Psoas muscle (tissue), 7 donors: ENCODE measurements at regions not wholly inside any gene's neighbourhood (a gene's known extent, or its start where the extent isn't known, plus 50 kb on each side); places are given as distances from the start of the nearest gene placed in this dataset.

ENCODE experiments used
- ATAC-seq, 4 donors: fragments of 200-7000 bp; cut with Tn5 transposase; one replicate each; pipeline ENCODE4 v1.9.1; 2020; ENCODE audit warnings: moderate library complexity in 3 of 4, mild to moderate bottlenecking in 2 of 4
- DNase-seq, 2 donors: peaks; one replicate each; pipeline ENCODE4 v3.0.0-alpha.2; 2020
- H3K27ac ChIP-seq: fragments of 200-600 bp; one replicate; pipeline ENCODE4 v1.8.0; 2022
- H3K27me3 ChIP-seq, 3 donors: fragments of 200-600 bp in 1 of 3; one replicate each; pipeline versions ENCODE4 v1.6.1 to v1.8.0; 2013 to 2022; ENCODE audit warnings: low read length in 2 of 3, mild to moderate bottlenecking in 2 of 3, moderate library complexity in 1 of 3; ENCODE audit not compliant: insufficient read depth in 3 of 3
- H3K36me3 ChIP-seq, 2 donors: fragments of 200-600 bp in 1 of 2; one replicate each; pipeline versions ENCODE4 v1.6.1 to v1.8.0; 2013 to 2022; ENCODE audit warnings: low read depth in 1 of 2, mild to moderate bottlenecking in 1 of 2, moderate library complexity in 1 of 2; ENCODE audit not compliant: insufficient read depth in 1 of 2
- H3K4me1 ChIP-seq: fragments of 200-600 bp; one replicate; pipeline ENCODE4 v1.8.0; 2022
- H3K4me3 ChIP-seq: fragments of 200-600 bp; one replicate; pipeline ENCODE4 v1.8.0; 2022; ENCODE audit warnings: mild to moderate bottlenecking
- H3K9me3 ChIP-seq: fragments of 200-600 bp; one replicate; pipeline ENCODE4 v1.8.0; 2022
- WGBS, 3 donors: extraction: QIAGEN DNeasy Blood & Tissue Kit; methylation state at CpG; one replicate each; pipeline versions ENCODE4 v1.1.6 to v1.1.7; 2013; 5-methylcytosine and 5-hydroxymethylcytosine counted together
- intact Hi-C, 2 donors: fragments of 100-400 bp; cut with DNase I; formaldehyde crosslinking; loops; one replicate each; pipeline versions ENCODE4 v1.11.0 to v1.14.2; 2022
- TF ChIP-seq, protein P1 (sequence below): fragments of 200-600 bp; IDR thresholded peaks from one replicate; pipeline ENCODE4 v1.8.0; 2022; ENCODE audit warnings: antibody characterized with exemption
- donor health status: healthy with polysubstance abuse.
- donor health status: DM: no; HTN: no; CAD: no; lungs with moderate emphysema.
- donor health status: Bipolar disorder and iron deficiency.
- donor health status: healthy.
- donor health status: DM: yes; HTN: yes; CAD: no.
- donor health status: DM: no; HTN: no; CAD: no.
- donor health status: DM: yes; HTN: yes; CAD: no.

DNA sequence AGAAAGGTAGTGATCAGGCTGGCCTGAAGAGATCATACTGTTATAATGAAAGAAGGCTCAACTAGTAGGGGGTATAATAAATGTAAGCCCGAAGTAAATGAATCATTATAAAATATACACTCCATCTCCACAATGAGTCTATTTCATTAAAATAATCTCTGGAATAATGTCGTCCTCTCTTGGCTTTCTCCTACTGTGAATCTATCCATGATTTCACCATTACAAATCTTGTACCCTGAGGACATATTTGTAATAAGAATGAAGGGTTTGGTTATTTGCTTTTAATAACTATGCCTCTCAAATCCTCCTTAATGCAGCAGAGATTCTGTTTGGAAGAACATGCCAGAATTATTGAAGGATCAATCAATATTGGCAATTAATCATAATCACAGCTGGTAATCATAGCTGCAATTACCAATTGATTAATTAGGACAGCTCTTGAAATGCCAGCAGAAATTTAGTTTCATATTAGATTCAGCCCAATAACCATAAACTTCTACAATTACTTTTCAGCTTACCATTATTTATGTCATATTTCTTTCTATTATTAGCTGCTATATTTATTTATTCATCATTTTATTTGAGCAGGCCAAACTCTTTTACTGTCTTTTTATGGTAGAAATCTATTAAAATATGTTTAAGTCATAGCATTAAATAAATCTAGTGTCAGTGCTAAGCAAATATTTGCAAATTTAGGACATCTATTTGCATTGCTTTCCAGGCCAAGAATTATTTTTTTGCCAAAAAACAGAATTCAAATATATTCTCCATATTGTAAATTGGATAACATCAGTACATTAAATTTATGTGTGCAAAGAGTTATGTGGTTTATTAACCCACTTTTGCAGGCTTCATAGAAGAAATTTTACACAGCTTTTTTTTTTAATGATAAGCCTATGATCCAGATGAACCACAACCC lies 588.4 kb upstream of the LRRC4C start:
- TF ChIP-seq, protein P1, sequence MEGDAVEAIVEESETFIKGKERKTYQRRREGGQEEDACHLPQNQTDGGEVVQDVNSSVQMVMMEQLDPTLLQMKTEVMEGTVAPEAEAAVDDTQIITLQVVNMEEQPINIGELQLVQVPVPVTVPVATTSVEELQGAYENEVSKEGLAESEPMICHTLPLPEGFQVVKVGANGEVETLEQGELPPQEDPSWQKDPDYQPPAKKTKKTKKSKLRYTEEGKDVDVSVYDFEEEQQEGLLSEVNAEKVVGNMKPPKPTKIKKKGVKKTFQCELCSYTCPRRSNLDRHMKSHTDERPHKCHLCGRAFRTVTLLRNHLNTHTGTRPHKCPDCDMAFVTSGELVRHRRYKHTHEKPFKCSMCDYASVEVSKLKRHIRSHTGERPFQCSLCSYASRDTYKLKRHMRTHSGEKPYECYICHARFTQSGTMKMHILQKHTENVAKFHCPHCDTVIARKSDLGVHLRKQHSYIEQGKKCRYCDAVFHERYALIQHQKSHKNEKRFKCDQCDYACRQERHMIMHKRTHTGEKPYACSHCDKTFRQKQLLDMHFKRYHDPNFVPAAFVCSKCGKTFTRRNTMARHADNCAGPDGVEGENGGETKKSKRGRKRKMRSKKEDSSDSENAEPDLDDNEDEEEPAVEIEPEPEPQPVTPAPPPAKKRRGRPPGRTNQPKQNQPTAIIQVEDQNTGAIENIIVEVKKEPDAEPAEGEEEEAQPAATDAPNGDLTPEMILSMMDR, result no peak
- H3K4me3 ChIP-seq, result no peak overlapping the region
- no peaks in the 10 kb centered on the region for H3K9me3 ChIP-seq
- no peak for DNase-seq
- no peaks in the 10 kb centered on the region for H3K36me3 ChIP-seq
- intact Hi-C loops, result no loop called here
- no peak for ATAC-seq
- no peaks in the 10 kb centered on the region for H3K27me3 ChIP-seq
- WGBS, 3 donors, result 69 to 79% (median 76%) methylated on average over 2 of the region's 2 CpGs
- H3K27ac ChIP-seq, result no peak overlapping the region
- H3K4me1 ChIP-seq, result no peaks in the 10 kb centered on the region

DNA sequence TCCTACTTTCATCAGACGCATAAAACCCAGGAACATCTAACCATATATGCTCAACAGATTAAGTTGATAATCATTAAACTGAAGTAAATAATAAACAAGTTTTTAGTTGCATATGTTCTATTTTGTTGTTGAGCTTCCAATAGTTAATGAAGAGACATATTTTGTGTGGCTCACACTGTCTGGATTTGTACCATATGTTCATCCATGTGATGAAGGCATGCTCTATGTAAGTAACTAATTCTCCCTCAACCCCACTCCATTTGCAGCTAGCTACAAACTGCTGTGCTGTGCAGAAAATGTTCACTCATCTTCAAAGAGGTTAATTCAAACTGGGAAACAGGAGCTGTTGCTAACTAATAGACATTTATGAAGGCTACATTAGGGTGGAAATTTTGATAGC lies 589.7 kb upstream of the LRRC4C start:
- intact Hi-C loops, result no loop called here
- no peak overlapping the region for H3K27ac ChIP-seq
- no peak overlapping the region for H3K4me3 ChIP-seq
- no peaks in the 10 kb centered on the region for H3K27me3 ChIP-seq
- ATAC-seq, result no peak
- TF ChIP-seq, protein P1, result no peak
- H3K9me3 ChIP-seq, result no peaks in the 10 kb centered on the region
- no peaks in the 10 kb centered on the region for H3K4me1 ChIP-seq
- no peaks in the 10 kb centered on the region for H3K36me3 ChIP-seq
- 47 to 99% (median 89%) methylated on average over 1 of the region's 1 CpG for WGBS, 3 donors
- DNase-seq, result no peak

DNA sequence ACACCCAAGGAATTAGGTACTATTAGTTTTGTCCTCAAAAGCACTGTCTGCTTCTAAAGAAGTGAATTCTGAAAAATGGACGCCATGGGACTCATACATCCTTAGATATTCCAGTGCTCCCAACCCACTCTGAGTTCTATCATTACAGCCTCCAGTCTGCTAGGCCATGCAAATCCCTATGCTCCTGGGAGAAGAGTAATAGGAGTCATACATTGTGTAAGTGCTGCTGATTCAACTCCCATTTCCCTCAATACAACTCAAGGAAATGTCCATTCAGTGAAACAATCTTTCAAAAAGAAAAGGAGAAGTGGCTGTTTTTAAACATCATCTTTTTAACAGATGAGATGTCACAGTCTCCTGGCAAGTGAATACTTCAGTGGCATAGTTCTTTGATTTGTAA lies 590.2 kb upstream of the LRRC4C start:
- TF ChIP-seq, protein P1, result no peak
- ATAC-seq (no peak), DNase-seq (no peak)
- no peaks in the 10 kb centered on the region for H3K27me3 ChIP-seq
- no peak overlapping the region for H3K4me3 ChIP-seq
- no peak overlapping the region for H3K27ac ChIP-seq
- no peaks in the 10 kb centered on the region for H3K36me3 ChIP-seq
- 52 to 67% (median 65%) methylated on average over 1 of the region's 1 CpG for WGBS, 3 donors
- no peaks in the 10 kb centered on the region for H3K9me3 ChIP-seq
- intact Hi-C loops, result no loop called here
- H3K4me1 ChIP-seq, result no peaks in the 10 kb centered on the region

DNA sequence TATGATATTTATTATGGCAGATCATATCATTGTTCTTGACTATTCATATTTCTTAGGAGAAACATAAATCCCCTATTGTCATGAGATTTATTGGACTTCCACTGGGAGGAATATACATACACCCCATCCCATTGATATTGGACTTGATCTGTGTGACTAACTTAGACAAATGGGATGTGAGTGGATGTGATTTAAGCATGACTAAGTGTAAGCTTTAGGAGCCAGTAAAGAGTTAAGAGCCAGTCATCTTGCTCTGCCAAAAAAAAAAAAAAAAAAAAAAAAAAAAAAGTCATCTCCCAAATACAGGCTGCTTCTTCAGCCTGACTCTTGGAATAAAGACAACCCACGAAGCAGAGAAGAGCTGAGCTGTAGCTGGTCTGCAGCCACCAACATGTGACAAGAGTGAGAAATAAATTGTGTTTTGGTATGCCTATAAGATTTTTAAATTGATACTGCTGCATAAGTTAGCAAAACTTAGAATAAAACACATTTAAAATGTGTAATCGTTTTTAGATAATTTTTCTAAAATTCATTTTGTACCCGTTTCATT lies 595.0 kb upstream of the LRRC4C start:
- no peak for ATAC-seq
- DNase-seq, result no peak
- no peak overlapping the region for H3K4me3 ChIP-seq
- H3K4me1 ChIP-seq, result no peaks in the 10 kb centered on the region
- no peaks in the 10 kb centered on the region for H3K36me3 ChIP-seq
- intact Hi-C loops, result no loop called here
- H3K27ac ChIP-seq, result no peak overlapping the region
- WGBS, 3 donors, result 57 to 64% (median 58%) methylated on average over 3 of the region's 3 CpGs
- TF ChIP-seq, protein P1, result no peak
- H3K27me3 ChIP-seq, result no peaks in the 10 kb centered on the region
- no peaks in the 10 kb centered on the region for H3K9me3 ChIP-seq
